ENCODE measurements at regions not wholly inside any gene's neighbourhood (a gene's known extent, or its start where the extent isn't known, plus 50 kb on each side); places are given as distances from the start of the nearest gene placed in this dataset.

GRCh38 chr14:65277027-65277426 is 135.5 kb upstream of the FUT8 start:
- H3K4me2 ChIP-seq (ENCODE audit: control insufficient read depth, extremely low read depth, insufficient read depth, low read depth, low read length) = no peak overlapping the region
- TF ChIP-seq, protein P1, sequence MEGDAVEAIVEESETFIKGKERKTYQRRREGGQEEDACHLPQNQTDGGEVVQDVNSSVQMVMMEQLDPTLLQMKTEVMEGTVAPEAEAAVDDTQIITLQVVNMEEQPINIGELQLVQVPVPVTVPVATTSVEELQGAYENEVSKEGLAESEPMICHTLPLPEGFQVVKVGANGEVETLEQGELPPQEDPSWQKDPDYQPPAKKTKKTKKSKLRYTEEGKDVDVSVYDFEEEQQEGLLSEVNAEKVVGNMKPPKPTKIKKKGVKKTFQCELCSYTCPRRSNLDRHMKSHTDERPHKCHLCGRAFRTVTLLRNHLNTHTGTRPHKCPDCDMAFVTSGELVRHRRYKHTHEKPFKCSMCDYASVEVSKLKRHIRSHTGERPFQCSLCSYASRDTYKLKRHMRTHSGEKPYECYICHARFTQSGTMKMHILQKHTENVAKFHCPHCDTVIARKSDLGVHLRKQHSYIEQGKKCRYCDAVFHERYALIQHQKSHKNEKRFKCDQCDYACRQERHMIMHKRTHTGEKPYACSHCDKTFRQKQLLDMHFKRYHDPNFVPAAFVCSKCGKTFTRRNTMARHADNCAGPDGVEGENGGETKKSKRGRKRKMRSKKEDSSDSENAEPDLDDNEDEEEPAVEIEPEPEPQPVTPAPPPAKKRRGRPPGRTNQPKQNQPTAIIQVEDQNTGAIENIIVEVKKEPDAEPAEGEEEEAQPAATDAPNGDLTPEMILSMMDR (optimal IDR thresholded peaks at IDR 0.05 in 1 of 3, IDR thresholded peaks at IDR 0.05 in 1 of 3, conservative IDR thresholded peaks at IDR 0.05 in 1 of 3; ENCODE audit: extremely low read depth in 1 of 3, insufficient read depth in 2 of 3, low read length in 3 of 3) = no peak
- no peak for TF ChIP-seq EZH2 (IDR thresholded peaks at IDR 0.05; ENCODE audit: low read length)
- no peaks in the 10 kb centered on the region for H4K20me1 ChIP-seq (ENCODE audit: control insufficient read depth, extremely low read depth, insufficient read depth, low read length)
- no peak for FAIRE-seq
- no peaks in the 10 kb centered on the region for H3K9me3 ChIP-seq (ENCODE audit: control insufficient read depth, low read depth, low read length)
- no peak overlapping the region for H3K4me3 ChIP-seq (ENCODE audit: control insufficient read depth in 2 of 3, extremely low read depth in 1 of 3, insufficient read depth in 2 of 3, low read depth in 1 of 3, low read length in 3 of 3)
- no peaks in the 10 kb centered on the region for H3K27me3 ChIP-seq (ENCODE audit: control insufficient read depth, extremely low read depth, insufficient read depth, low read length)
- dilution Hi-C loops (cut with MboI; ENCODE audit: extremely low pct_ligation_motif_present, low sequenced_read_pairs) = no loop called here
- peaks cover 2% of the 10 kb centered on the region for H3K4me1 ChIP-seq (ENCODE audit: control insufficient read depth, extremely low read depth, insufficient read depth, low read length)
- no peak overlapping the region for H3K27ac ChIP-seq (ENCODE audit: control insufficient read depth, insufficient read depth, low read length)
- H3K36me3 ChIP-seq (ENCODE audit: control insufficient read depth in 2 of 2, extremely low read depth in 1 of 2, insufficient read depth in 2 of 2, low read length in 2 of 2) = no peaks in the 10 kb centered on the region
- no peak overlapping the region for H2AFZ ChIP-seq (ENCODE audit: control insufficient read depth, low read length)
- H3K9me1 ChIP-seq (ENCODE audit: control insufficient read depth, extremely low read depth, insufficient read depth, low read length) = no peaks in the 10 kb centered on the region
- no peak overlapping the region for H3K9ac ChIP-seq (ENCODE audit: control insufficient read depth, extremely low read depth, insufficient read depth, low read length)
- no peak for DNase-seq (ENCODE audit: low read depth, low spot score)
- no peaks in the 10 kb centered on the region for H3K79me2 ChIP-seq (ENCODE audit: control insufficient read depth, insufficient read depth, low read length)

- no peak for TF ChIP-seq EZH2 (IDR thresholded peaks at IDR 0.05; ENCODE audit: low read length)
- TF ChIP-seq, protein P1 (optimal IDR thresholded peaks at IDR 0.05 in 1 of 3, IDR thresholded peaks at IDR 0.05 in 1 of 3, conservative IDR thresholded peaks at IDR 0.05 in 1 of 3; ENCODE audit: extremely low read depth in 1 of 3, insufficient read depth in 2 of 3, low read length in 3 of 3) = no peak
- no peak overlapping the region for H3K9ac ChIP-seq (ENCODE audit: control insufficient read depth, extremely low read depth, insufficient read depth, low read length)
- H3K36me3 ChIP-seq (ENCODE audit: control insufficient read depth in 2 of 2, extremely low read depth in 1 of 2, insufficient read depth in 2 of 2, low read length in 2 of 2) = no peaks in the 10 kb centered on the region
- FAIRE-seq (no peak), DNase-seq (ENCODE audit: low read depth, low spot score) (no peak)
- no peak overlapping the region for H3K4me3 ChIP-seq (ENCODE audit: control insufficient read depth in 2 of 3, extremely low read depth in 1 of 3, insufficient read depth in 2 of 3, low read depth in 1 of 3, low read length in 3 of 3)
- H3K27me3 ChIP-seq (ENCODE audit: control insufficient read depth, extremely low read depth, insufficient read depth, low read length) = no peaks in the 10 kb centered on the region
- H4K20me1 ChIP-seq (ENCODE audit: control insufficient read depth, extremely low read depth, insufficient read depth, low read length) = no peaks in the 10 kb centered on the region
- H3K4me2 ChIP-seq (ENCODE audit: control insufficient read depth, extremely low read depth, insufficient read depth, low read depth, low read length) = no peak overlapping the region
- no peaks in the 10 kb centered on the region for H3K9me3 ChIP-seq (ENCODE audit: control insufficient read depth, low read depth, low read length)
- peaks cover 9% of the 10 kb centered on the region for H3K4me1 ChIP-seq (ENCODE audit: control insufficient read depth, extremely low read depth, insufficient read depth, low read length)
- dilution Hi-C loops (cut with MboI; ENCODE audit: extremely low pct_ligation_motif_present, low sequenced_read_pairs) = no loop called here
- no peaks in the 10 kb centered on the region for H3K79me2 ChIP-seq (ENCODE audit: control insufficient read depth, insufficient read depth, low read length)
- no peaks in the 10 kb centered on the region for H3K9me1 ChIP-seq (ENCODE audit: control insufficient read depth, extremely low read depth, insufficient read depth, low read length)
- H3K27ac ChIP-seq (ENCODE audit: control insufficient read depth, insufficient read depth, low read length) = no peak overlapping the region
- no peak overlapping the region for H2AFZ ChIP-seq (ENCODE audit: control insufficient read depth, low read length)
These were observed 134.8 kb upstream of the FUT8 start for GRCh38 chr14:65277580-65278270.

All from keratinocyte (primary cell).